Activated T-helper 2 cell treated with anti-CD3 and anti-CD28 coated beads, Interferon-gamma antibody, Interleukin-2, Interleukin-4, amounts not matched to agents 10 μg/mL and 5 μg/mL and 100 μg/mL, durations not matched to agents 14 hours and 24 hours and 36 hours (primary cell): ENCODE measurements at regions not wholly inside any gene's neighbourhood (a gene's known extent, or its start where the extent isn't known, plus 50 kb on each side); places are given as distances from the start of the nearest gene placed in this dataset.

Source experiments
- DNase-seq: peaks from one replicate; pipeline ENCODE4 v3.0.0; 2021; ENCODE audit warnings: low spot score
- H3K27ac Mint-ChIP-seq: one replicate; pipeline ENCODE4 v1.8.0; 2021; ENCODE audit warnings: mixed read lengths
- H3K27me3 Mint-ChIP-seq: one replicate; pipeline ENCODE4 v1.8.0; 2021; ENCODE audit warnings: low read depth, mixed read lengths
- H3K36me3 Mint-ChIP-seq: one replicate; pipeline ENCODE4 v1.8.0; 2021; ENCODE audit warnings: low read depth, mixed read lengths
- H3K4me1 Mint-ChIP-seq: one replicate; pipeline ENCODE4 v1.8.0; 2021; ENCODE audit warnings: low read depth, mixed read lengths
- H3K4me3 Mint-ChIP-seq: one replicate; pipeline ENCODE4 v1.8.0; 2021; ENCODE audit warnings: low read depth, mild to moderate bottlenecking, moderate library complexity, mixed read lengths
- H3K9me3 Mint-ChIP-seq: one replicate; pipeline ENCODE4 v1.8.0; 2021; ENCODE audit warnings: mixed read lengths
- intact Hi-C: fragments of 100-400 bp; cut with micrococcal nuclease; formaldehyde crosslinking; loops from one replicate; pipeline ENCODE4 v1.15.1; 2023

GRCh38 chr1:4121834-4122512 lies 221.9 kb upstream of the C1orf174 start:
- Mint-ChIP-seq H3K4me1 (no peaks in the 10 kb centered on the region), H3K9me3 (no peaks in the 10 kb centered on the region), H3K27ac (no peak overlapping the region), H3K4me3 (no peak overlapping the region), H3K27me3 (no peaks in the 10 kb centered on the region), H3K36me3 (no peaks in the 10 kb centered on the region)
- DNase-seq = no peak
- intact Hi-C loops = no loop called here

GRCh38 chr1:4122513-4123160 lies 222.6 kb upstream of the C1orf174 start:
- H3K4me3 Mint-ChIP-seq = no peak overlapping the region

GRCh38 chr1:4124631-4125145 lies 224.6 kb upstream of the C1orf174 start:
- no peaks in the 10 kb centered on the region for H3K27me3 Mint-ChIP-seq
- intact Hi-C loops = no loop called here
- no peaks in the 10 kb centered on the region for H3K4me1 Mint-ChIP-seq
- no peak overlapping the region for H3K27ac Mint-ChIP-seq
- no peak for DNase-seq
- H3K9me3 Mint-ChIP-seq = no peaks in the 10 kb centered on the region
- no peak overlapping the region for H3K4me3 Mint-ChIP-seq
- H3K36me3 Mint-ChIP-seq = no peaks in the 10 kb centered on the region

More at GRCh38 chr1:4122513-4123160, 222.6 kb upstream of the C1orf174 start:
- no peaks in the 10 kb centered on the region for H3K36me3 Mint-ChIP-seq
- H3K4me1 Mint-ChIP-seq = no peaks in the 10 kb centered on the region
- no peak overlapping the region for H3K27ac Mint-ChIP-seq
- no peaks in the 10 kb centered on the region for H3K27me3 Mint-ChIP-seq
- intact Hi-C loops = no loop called here
- no peaks in the 10 kb centered on the region for H3K9me3 Mint-ChIP-seq
- DNase-seq = no peak

GRCh38 chr1:4126251-4126650 lies 226.2 kb upstream of the C1orf174 start:
- H3K9me3 Mint-ChIP-seq = no peaks in the 10 kb centered on the region
- H3K27me3 Mint-ChIP-seq = no peaks in the 10 kb centered on the region
- no peak for DNase-seq
- no peak overlapping the region for H3K4me3 Mint-ChIP-seq
- H3K27ac Mint-ChIP-seq = no peak overlapping the region
- no peaks in the 10 kb centered on the region for H3K36me3 Mint-ChIP-seq
- intact Hi-C loops = no loop called here
- no peaks in the 10 kb centered on the region for H3K4me1 Mint-ChIP-seq

GRCh38 chr1:4126731-4127591 lies 226.9 kb upstream of the C1orf174 start:
- no peaks in the 10 kb centered on the region for H3K4me1 Mint-ChIP-seq
- H3K27me3 Mint-ChIP-seq = no peaks in the 10 kb centered on the region
- no peaks in the 10 kb centered on the region for H3K36me3 Mint-ChIP-seq
- intact Hi-C loops = no loop called here
- DNase-seq = no peak
- no peak overlapping the region for H3K27ac Mint-ChIP-seq
- H3K9me3 Mint-ChIP-seq = no peaks in the 10 kb centered on the region
- no peak overlapping the region for H3K4me3 Mint-ChIP-seq

GRCh38 chr1:4127592-4128140 lies 227.6 kb upstream of the C1orf174 start:
- Mint-ChIP-seq H3K4me3 (no peak overlapping the region), H3K9me3 (no peaks in the 10 kb centered on the region), H3K27ac (no peak overlapping the region), H3K27me3 (no peaks in the 10 kb centered on the region), H3K36me3 (no peaks in the 10 kb centered on the region), H3K4me1 (no peaks in the 10 kb centered on the region)
- intact Hi-C loops = no loop called here
- no peak for DNase-seq

- Mint-ChIP-seq H3K9me3 (no peaks in the 10 kb centered on the region), H3K27me3 (no peaks in the 10 kb centered on the region)
Measured at GRCh38 chr1:4128616-4129015, 228.5 kb upstream of the C1orf174 start.

GRCh38 chr1:4129693-4130092 lies 229.6 kb upstream of the C1orf174 start:
- H3K27me3 Mint-ChIP-seq = no peaks in the 10 kb centered on the region
- H3K9me3 Mint-ChIP-seq = no peaks in the 10 kb centered on the region
- no peaks in the 10 kb centered on the region for H3K36me3 Mint-ChIP-seq
- H3K4me1 Mint-ChIP-seq = no peaks in the 10 kb centered on the region
- H3K27ac Mint-ChIP-seq = no peak overlapping the region
- no peak for DNase-seq
- no peak overlapping the region for H3K4me3 Mint-ChIP-seq
- intact Hi-C loops = no loop called here

More at GRCh38 chr1:4128616-4129015, 228.5 kb upstream of the C1orf174 start:
- H3K4me1 Mint-ChIP-seq = no peaks in the 10 kb centered on the region
- DNase-seq = no peak
- intact Hi-C loops = no loop called here
- H3K27ac Mint-ChIP-seq = no peak overlapping the region
- no peak overlapping the region for H3K4me3 Mint-ChIP-seq
- no peaks in the 10 kb centered on the region for H3K36me3 Mint-ChIP-seq

GRCh38 chr1:4130096-4130495 lies 230.0 kb upstream of the C1orf174 start:
- no peak for DNase-seq
- intact Hi-C loops = no loop called here
- H3K9me3 Mint-ChIP-seq = no peaks in the 10 kb centered on the region
- H3K4me3 Mint-ChIP-seq = no peak overlapping the region
- no peaks in the 10 kb centered on the region for H3K27me3 Mint-ChIP-seq
- no peaks in the 10 kb centered on the region for H3K36me3 Mint-ChIP-seq
- H3K27ac Mint-ChIP-seq = no peak overlapping the region
- no peaks in the 10 kb centered on the region for H3K4me1 Mint-ChIP-seq

GRCh38 chr1:4131734-4132133 lies 231.7 kb upstream of the C1orf174 start:
- no peak for DNase-seq
- intact Hi-C loops = no loop called here
- H3K27me3 Mint-ChIP-seq = no peaks in the 10 kb centered on the region
- peaks cover 15% of the 10 kb centered on the region for H3K9me3 Mint-ChIP-seq
- no peaks in the 10 kb centered on the region for H3K36me3 Mint-ChIP-seq
- H3K27ac Mint-ChIP-seq = no peak overlapping the region
- no peaks in the 10 kb centered on the region for H3K4me1 Mint-ChIP-seq
- no peak overlapping the region for H3K4me3 Mint-ChIP-seq

- H3K9me3 Mint-ChIP-seq = peaks cover 16% of the 10 kb centered on the region
- no peaks in the 10 kb centered on the region for H3K36me3 Mint-ChIP-seq
- H3K4me1 Mint-ChIP-seq = no peaks in the 10 kb centered on the region
- intact Hi-C loops = no loop called here
- H3K27ac Mint-ChIP-seq = no peak overlapping the region
- no peaks in the 10 kb centered on the region for H3K27me3 Mint-ChIP-seq
- H3K4me3 Mint-ChIP-seq = no peak overlapping the region
- DNase-seq = no peak
Measured at GRCh38 chr1:4132352-4133296, 232.6 kb upstream of the C1orf174 start.
